ENCODE measurements at regions not wholly inside any gene's neighbourhood (a gene's known extent, or its start where the extent isn't known, plus 50 kb on each side); places are given as distances from the start of the nearest gene placed in this dataset.

DNA sequence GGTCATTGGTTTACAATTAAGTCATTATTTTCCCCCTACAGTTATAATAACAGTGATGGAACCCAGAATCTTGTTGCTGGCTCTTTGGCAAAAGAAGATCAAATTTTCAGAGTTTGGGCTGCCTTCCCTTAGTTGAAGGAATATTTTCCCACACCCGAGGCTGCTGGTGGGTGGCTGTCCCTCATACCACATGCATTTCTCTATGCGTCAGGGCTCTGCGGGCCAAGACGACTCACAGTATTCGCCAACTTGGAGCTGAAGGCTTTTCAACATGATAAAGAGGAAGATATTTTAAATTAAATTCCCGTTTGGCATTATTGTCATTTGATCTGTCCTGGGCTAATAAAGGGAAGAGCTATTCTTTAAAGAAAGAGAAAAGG, 102.2 kb upstream of the SASH1 start:
- BruUV-seq (replicated peaks): no TSS peak
- intact Hi-C loops (cut with micrococcal nuclease): no loop called here
- DNase-seq (no peak), ATAC-seq (no peak)
- Histone ChIP-seq H3K9ac (ENCODE audit: low read length) (no peak overlapping the region), H3K27ac (ENCODE audit: low read length) (no peak overlapping the region), H3K4me1 (ENCODE audit: insufficient read depth, low read length) (no peaks in the 10 kb centered on the region), H3K79me2 (ENCODE audit: low read length) (no peaks in the 10 kb centered on the region), H4K20me1 (ENCODE audit: low read length) (no peaks in the 10 kb centered on the region), H3K36me3 (ENCODE audit: low read depth, low read length) (no peaks in the 10 kb centered on the region), H3K4me3 (ENCODE audit: low read length) (no peak overlapping the region), H2AFZ (ENCODE audit: low read length) (no peak overlapping the region), H3K4me2 (ENCODE audit: low read length) (no peak overlapping the region), H3K9me3 (ENCODE audit: low read length) (no peaks in the 10 kb centered on the region), H3K27me3 (ENCODE audit: low read length) (no peaks in the 10 kb centered on the region), H3K9me2 (replicated peaks; ENCODE audit: low read length) (no peaks in the 10 kb centered on the region), H3F3A (ENCODE audit: low read length, unreplicated experiment) (no peaks in the 10 kb centered on the region)
- CTCF ChIA-PET: no interaction called here
- TF ChIP-seq EZH2 (IDR thresholded peaks at IDR 0.05; ENCODE audit: low read length, unreplicated experiment) (no peak), EZH2phosphoT487 (IDR thresholded peaks at IDR 0.05; ENCODE audit: borderline replicate concordance, low read length) (no peak)
- TF ChIP-seq, protein P1, sequence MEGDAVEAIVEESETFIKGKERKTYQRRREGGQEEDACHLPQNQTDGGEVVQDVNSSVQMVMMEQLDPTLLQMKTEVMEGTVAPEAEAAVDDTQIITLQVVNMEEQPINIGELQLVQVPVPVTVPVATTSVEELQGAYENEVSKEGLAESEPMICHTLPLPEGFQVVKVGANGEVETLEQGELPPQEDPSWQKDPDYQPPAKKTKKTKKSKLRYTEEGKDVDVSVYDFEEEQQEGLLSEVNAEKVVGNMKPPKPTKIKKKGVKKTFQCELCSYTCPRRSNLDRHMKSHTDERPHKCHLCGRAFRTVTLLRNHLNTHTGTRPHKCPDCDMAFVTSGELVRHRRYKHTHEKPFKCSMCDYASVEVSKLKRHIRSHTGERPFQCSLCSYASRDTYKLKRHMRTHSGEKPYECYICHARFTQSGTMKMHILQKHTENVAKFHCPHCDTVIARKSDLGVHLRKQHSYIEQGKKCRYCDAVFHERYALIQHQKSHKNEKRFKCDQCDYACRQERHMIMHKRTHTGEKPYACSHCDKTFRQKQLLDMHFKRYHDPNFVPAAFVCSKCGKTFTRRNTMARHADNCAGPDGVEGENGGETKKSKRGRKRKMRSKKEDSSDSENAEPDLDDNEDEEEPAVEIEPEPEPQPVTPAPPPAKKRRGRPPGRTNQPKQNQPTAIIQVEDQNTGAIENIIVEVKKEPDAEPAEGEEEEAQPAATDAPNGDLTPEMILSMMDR (conservative IDR thresholded peaks at IDR 0.05; ENCODE audit: low read depth, low read length): no peak
- POLR2A ChIA-PET (ENCODE audit: unreplicated experiment): no interaction called here

DNA sequence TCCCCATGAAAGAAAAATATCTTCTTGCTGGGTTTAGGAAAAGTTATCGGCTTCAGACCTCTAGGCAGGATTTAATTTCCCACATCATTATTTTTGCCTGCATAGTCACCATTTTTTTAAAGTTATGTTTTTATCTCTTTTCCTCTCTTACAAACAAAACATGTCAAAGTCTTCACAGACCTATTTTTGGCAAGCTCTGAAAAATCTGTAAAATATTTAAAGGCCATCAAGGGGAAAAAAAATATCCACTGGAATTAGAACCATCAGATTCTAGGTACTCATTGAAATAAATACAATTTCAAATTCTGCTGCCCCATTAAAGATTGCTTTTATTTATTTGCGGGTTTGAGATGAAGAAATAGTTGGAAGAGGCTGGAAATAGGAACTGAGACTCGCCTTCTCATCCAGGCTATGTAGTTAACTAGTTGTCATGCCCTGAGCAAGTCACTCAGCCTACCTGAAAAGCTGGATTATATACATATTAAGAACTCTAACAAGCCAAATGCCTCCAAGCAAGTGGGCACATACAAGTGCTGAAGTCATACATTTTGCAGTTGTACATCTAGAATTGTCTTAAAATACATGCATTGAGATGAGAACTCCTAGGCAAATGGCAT, 101.7 kb upstream of the SASH1 start:
- H3K9me2 ChIP-seq (replicated peaks; ENCODE audit: low read length): no peaks in the 10 kb centered on the region
- no peaks in the 10 kb centered on the region for H3K36me3 ChIP-seq (ENCODE audit: low read depth, low read length)
- H3K4me2 ChIP-seq (ENCODE audit: low read length): no peak overlapping the region
- H3K27me3 ChIP-seq (ENCODE audit: low read length): no peaks in the 10 kb centered on the region
- CTCF ChIA-PET: no interaction called here
- H3K9ac ChIP-seq (ENCODE audit: low read length): no peak overlapping the region
- no peak for DNase-seq
- H2AFZ ChIP-seq (ENCODE audit: low read length): no peak overlapping the region
- no peak overlapping the region for H3K27ac ChIP-seq (ENCODE audit: low read length)
- ATAC-seq: no peak
- H3K4me1 ChIP-seq (ENCODE audit: insufficient read depth, low read length): no peaks in the 10 kb centered on the region
- H4K20me1 ChIP-seq (ENCODE audit: low read length): no peaks in the 10 kb centered on the region
- no peaks in the 10 kb centered on the region for H3F3A ChIP-seq (ENCODE audit: low read length, unreplicated experiment)
- no TSS peak for BruUV-seq (replicated peaks)
- intact Hi-C loops (cut with micrococcal nuclease): no loop called here
- POLR2A ChIA-PET (ENCODE audit: unreplicated experiment): no interaction called here
- no peaks in the 10 kb centered on the region for H3K79me2 ChIP-seq (ENCODE audit: low read length)
- H3K9me3 ChIP-seq (ENCODE audit: low read length): no peaks in the 10 kb centered on the region
- TF ChIP-seq EZH2 (IDR thresholded peaks at IDR 0.05; ENCODE audit: low read length, unreplicated experiment) (no peak), EZH2phosphoT487 (IDR thresholded peaks at IDR 0.05; ENCODE audit: borderline replicate concordance, low read length) (no peak)
- TF ChIP-seq, protein P1 (conservative IDR thresholded peaks at IDR 0.05; ENCODE audit: low read depth, low read length): no peak
- no peak overlapping the region for H3K4me3 ChIP-seq (ENCODE audit: low read length)

DNA sequence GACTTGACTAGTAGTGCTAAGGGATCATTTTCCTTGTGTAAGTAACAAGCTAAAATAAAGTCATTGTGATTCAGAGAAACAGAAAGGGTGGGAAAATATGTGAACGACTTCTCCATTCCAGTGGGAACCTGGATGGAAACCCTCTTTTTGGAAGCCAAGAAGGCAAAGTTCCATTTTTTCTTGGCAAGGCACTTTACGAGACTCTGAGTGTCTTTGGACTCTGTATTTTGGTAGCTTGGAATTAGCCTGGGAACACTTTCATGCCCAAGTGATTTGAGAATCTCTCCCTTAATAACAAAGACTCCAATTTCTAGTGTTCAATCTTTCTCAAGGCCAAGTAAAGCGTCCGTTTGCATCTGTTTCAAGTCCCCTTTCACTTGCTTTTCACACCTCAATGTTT, 100.5 kb upstream of the SASH1 start:
- no peaks in the 10 kb centered on the region for H3K4me1 ChIP-seq (ENCODE audit: insufficient read depth, low read length)
- H3K27me3 ChIP-seq (ENCODE audit: low read length): no peaks in the 10 kb centered on the region
- no TSS peak for BruUV-seq (replicated peaks)
- no peak overlapping the region for H3K4me3 ChIP-seq (ENCODE audit: low read length)
- H3K9me3 ChIP-seq (ENCODE audit: low read length): no peaks in the 10 kb centered on the region
- ChIA-PET POLR2A (ENCODE audit: unreplicated experiment) (no interaction called here), CTCF (no interaction called here)
- intact Hi-C loops (cut with micrococcal nuclease): no loop called here
- H3K36me3 ChIP-seq (ENCODE audit: low read depth, low read length): no peaks in the 10 kb centered on the region
- no peaks in the 10 kb centered on the region for H4K20me1 ChIP-seq (ENCODE audit: low read length)
- ATAC-seq (no peak), DNase-seq (no peak)
- no peaks in the 10 kb centered on the region for H3K79me2 ChIP-seq (ENCODE audit: low read length)
- no peaks in the 10 kb centered on the region for H3F3A ChIP-seq (ENCODE audit: low read length, unreplicated experiment)
- no peak for TF ChIP-seq EZH2 (IDR thresholded peaks at IDR 0.05; ENCODE audit: low read length, unreplicated experiment)
- no peak for TF ChIP-seq EZH2phosphoT487 (IDR thresholded peaks at IDR 0.05; ENCODE audit: borderline replicate concordance, low read length)
- TF ChIP-seq, protein P1 (conservative IDR thresholded peaks at IDR 0.05; ENCODE audit: low read depth, low read length): no peak
- no peak overlapping the region for H2AFZ ChIP-seq (ENCODE audit: low read length)
- no peak overlapping the region for H3K9ac ChIP-seq (ENCODE audit: low read length)
- no peak overlapping the region for H3K27ac ChIP-seq (ENCODE audit: low read length)
- H3K4me2 ChIP-seq (ENCODE audit: low read length): no peak overlapping the region
- no peaks in the 10 kb centered on the region for H3K9me2 ChIP-seq (replicated peaks; ENCODE audit: low read length)

Data from PC-3 (cell line).